Epidermal melanocyte (primary cell): ENCODE measurements at regions not wholly inside any gene's neighbourhood (a gene's known extent, or its start where the extent isn't known, plus 50 kb on each side); places are given as distances from the start of the nearest gene placed in this dataset.
"Not testable (repeated sequence)": the region's sequence is repeated elsewhere in the genome, so short reads cannot be mapped to it uniquely, and the experiment has no call there.

ENCODE experiments used
- DNase-seq: peaks from one replicate; pipeline ENCODE4 v3.0.0; 2011; ENCODE audit warnings: low spot score; ENCODE audit not compliant: insufficient read length

DNA sequence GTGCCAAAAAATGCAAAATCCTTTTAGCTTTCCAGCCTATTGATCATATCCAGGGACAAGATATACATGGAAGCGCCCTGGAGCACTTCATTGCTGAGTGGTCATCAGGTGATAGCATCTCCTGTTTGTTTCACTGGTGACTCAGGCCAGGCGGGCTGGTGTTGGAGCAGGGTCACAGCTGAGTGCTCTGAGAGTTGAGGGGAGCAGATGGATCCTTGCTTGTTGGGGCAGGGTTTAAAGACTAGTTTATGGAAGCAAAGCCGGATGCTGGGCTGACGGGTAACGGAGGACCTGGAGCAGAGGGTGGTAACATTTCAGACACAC is 405.0 kb upstream of the TPM1 start:
- DNase-seq = no peak

DNA sequence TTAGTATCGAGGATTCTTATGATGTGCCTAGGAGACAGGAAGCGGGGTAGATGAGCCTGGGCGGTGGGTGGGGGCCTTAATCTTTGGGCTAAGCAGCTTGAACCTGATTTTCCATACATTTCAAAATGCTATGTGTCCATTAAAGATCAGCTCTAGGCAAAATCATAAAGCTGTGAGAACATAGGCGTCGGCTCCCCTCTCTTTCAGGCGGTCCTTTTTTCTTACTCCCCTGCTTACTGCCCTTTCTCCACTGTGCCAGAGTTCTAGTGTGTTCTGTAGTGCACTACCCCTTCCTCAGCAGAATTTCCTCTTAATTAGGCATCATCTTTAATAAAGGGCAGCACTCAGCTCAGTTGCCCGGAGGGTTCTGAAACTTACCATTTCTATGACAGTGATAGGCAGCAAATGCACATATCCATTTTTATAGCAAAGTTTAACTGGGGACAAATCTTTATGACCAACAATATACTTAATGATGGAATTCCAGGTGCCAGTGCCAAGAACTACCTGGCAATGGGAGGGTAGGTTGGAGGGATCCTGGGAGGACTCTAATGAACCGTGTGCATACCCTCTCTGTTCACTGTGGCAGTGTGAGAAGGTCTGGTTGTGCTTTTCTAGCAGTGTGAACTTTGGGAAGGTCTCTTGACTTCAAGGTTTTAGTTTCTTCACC is 404.5 kb upstream of the TPM1 start:
- no peak for DNase-seq

DNA sequence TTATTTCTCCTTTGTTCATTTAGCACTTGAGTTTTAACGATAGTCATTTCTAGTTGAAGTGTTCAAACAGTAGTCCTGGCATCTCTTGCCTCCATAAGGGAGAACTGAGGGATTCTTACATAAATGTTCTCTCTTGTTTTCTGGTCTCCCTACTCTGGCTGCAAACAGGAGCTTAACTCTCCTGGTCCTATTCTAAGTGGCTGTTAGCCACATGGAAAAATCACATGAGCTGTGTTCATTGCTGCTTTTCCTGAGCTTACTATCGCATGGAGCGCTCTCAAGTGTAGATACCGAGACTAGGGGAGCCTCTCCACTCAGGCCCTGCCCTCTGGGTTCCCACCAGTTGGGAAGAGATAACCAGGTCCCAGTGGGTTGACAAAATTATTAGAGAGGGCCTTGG is 403.1 kb upstream of the TPM1 start:
- DNase-seq = no peak

DNA sequence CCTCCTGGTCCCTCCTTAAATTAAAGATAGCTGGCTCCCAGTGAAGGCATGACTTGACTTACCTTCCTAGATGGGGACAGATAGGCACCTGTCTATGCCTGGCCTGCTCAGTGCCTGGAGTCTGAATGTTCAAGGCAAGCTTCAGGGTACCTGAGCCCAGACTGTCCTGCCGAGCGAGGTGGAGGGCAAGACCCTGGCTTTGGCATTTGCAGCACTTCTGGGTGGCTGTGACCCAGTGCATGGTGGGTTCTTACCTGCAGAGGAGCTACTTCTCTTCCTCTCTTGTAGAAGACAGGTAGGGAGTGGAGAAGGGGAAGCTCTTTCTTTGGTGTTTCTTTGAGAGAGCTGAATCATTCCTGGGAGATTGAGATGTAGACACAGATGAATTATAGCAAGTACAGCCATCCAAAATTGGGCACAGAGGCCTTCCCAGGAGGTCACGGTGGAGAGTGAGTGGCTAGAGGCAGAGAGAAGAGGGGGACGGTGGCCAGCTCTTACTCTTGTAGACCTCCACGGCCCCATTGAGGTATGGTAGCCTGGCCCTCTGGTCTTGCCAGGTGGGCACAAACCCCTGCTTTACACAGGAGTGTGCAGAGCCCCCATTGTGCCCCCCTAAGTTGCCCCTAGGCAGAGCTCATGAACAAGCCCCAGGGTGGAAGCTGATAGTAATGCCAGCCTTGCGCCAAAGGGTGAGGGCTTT is 402.5 kb upstream of the TPM1 start:
- DNase-seq = no peak

DNA sequence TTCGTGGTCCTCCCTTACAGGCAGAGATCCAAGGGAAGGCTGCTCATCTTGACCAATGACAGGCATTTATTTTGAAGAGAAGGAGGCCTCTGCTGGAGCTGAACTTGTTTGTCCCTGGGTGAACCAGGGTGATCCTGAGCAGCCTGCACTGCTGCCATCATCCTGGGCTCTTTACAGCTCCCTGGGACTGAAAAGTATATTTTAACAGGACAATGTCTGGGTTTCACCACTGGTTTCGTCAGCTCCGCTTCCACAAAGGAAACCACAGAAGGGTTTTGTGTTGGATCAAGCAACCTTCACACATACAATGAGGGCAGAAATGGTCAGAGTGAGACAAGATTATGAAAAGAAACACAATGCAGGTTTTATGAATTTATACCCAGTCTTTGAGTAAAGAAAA is 400.7 kb upstream of the TPM1 start:
- no peak for DNase-seq

DNA sequence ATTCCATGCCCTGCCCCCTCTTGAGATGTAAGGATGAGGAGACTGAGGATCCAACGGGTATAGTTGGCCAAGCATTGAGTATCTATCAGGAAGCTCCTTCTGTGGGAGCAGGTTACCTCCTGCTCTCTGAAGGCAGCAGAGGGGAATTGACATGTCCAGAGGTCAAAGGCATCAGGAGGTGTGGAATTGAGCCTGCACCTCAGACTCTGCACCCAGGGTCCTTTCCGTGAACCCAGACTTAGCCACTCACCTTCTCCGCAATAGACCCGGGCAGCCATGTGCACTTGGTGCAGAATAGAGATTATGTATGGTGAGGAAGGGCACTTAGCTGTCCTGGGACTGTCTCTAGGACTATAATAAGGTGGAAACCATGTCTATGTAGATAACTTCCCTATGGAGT is 399.0 kb upstream of the TPM1 start:
- DNase-seq = no peak

DNA sequence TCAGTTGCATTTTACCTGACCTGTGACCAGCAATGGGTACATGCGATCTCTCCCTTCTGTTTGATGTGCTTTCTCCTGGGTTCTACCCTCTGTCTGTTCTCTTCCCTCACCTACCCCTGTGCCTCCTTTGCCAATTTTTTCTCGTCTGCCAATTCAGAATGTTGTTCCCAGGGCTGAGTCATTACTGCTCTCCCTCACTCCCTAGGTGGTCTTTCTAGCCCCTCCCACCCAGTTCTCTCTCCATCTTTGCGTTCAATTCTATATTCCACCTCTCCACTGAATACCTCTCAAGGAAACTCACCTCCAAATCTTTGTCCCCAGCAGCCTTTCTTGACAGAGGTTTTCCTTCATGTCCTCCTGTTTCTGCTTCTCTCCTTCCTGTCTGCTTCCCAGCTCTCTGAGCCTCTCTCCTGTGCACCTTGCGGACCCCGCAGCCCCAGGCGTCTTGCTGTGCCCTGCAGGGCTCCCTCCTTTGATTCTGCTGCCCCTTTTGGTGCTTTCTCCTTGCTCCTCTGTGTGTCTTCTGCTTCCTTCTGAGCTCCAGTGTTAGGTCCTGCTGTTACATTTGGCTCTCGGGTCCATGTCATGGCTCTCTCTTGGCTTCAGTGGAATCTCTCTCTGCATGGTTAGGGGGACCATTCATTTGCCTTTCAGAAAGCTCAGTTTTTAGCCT is 398.2 kb upstream of the TPM1 start:
- DNase-seq = no peak

DNA sequence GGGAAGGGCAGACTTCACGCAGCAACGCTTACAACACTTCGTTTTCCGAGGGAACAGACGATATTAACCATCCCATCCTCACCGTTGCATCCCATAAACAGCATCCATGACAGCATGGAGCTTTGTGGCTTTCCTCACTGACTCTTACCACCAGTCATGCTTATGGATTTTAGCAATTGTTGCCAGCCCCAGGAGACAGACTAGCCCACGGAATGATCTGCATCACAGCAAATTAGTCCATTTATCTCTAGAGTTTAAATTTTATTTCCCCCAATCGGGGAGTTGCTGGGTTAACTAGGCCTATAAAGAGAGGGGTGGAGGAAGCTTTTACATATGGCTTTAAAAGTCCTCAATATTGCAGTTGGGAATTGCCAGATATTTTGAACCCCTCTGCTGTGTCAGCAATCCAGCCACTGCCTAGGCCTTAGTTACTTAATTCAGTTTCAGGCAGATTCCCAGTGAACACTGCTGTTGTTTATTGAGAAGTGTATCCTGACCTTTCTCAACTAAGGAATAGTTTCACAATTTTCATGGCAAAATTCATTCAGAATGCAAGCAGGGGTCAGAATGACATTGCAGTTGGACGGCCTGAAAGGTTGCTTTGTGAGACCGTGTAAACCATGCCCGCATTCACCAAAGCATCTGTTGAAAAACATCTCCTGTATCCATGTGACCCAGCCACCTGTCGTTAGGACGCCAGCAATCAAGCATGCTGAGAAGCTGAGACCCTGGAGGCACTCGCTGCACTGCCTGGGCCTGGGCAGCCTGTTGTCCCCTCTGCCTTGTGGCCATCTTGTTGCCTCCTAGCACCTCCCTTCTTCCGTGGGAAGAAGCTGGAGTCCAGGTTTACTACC is 397.4 kb upstream of the TPM1 start:
- no peak for DNase-seq

DNA sequence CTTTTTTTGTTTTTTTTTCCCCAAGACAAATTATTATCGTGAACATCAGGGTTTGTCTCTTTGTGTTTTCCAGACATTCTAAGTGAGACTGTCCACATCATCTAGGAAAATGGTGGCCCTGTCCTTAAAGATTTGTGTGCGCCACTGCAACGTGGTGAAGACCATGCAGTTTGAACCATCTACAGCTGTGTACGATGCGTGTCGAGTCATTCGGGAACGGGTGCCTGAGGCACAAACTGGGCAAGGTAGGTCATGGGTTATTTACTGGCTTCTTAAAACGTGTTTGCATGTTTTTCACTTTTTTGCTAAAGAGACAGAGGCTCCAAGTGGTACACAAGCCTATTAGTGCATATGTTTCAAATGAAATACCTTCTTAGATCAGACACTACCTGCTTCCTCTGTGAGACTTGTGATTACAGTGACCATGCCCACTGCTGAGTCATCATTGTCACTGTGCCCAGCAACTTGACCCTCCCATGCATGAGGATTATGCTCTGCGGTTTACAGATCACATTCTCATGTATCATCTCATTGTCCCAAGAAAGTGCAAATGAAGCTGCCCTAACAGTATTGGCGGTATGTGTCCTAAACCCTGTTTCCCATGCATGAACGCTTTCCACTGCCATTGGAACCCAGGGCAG is 395.2 kb upstream of the TPM1 start:
- DNase-seq = no peak

DNA sequence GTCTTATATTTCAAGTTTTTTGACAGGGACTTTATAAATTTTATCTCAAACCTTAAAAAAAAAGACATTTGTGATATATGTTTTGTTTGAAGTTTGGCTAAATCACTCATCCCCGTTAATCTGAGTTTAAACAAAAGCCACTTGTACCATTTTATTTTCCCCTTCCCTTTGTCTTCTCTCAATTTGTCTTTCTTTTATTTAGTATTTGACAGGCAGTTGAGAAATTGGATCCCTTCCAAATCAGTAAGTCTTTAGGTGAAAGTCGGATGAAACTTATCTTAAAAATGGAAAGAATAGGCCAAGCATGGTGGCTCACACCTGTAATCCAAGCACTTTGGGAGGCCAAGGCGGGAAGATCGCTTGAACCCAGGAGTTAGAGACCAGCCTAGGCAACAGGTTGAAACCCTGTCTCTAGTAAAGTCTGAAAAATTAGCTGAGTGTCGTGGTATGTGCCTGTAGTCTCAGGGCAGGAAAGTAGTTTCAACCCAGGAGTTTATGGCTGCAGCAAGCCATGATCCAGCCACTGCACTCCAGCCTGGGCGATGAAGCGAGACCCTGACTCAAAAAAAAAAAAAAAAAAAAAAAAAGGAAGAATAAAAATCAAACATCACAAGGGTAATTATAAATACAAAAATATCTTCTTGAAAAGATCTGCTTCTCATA is 394.6 kb upstream of the TPM1 start:
- DNase-seq = no peak

DNA sequence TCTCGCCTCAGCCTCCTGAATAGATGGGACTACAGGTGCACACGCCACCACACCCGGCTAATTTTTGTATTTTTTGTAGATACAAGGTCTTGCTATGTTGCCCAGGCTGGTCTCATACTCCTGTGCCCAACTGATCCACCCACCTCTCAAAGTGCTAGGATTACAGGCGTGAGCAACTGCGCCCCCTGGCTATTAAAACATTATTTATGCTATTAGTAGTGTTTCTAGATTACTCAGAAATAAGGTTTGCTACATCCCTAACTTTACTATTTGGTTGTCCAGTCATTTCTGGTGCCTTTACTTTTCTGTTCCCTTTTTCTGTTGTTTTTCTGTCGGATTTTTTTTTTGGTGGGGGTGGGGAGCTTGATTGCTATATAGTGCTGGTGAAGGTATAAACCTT is 393.6 kb upstream of the TPM1 start:
- no peak for DNase-seq

DNA sequence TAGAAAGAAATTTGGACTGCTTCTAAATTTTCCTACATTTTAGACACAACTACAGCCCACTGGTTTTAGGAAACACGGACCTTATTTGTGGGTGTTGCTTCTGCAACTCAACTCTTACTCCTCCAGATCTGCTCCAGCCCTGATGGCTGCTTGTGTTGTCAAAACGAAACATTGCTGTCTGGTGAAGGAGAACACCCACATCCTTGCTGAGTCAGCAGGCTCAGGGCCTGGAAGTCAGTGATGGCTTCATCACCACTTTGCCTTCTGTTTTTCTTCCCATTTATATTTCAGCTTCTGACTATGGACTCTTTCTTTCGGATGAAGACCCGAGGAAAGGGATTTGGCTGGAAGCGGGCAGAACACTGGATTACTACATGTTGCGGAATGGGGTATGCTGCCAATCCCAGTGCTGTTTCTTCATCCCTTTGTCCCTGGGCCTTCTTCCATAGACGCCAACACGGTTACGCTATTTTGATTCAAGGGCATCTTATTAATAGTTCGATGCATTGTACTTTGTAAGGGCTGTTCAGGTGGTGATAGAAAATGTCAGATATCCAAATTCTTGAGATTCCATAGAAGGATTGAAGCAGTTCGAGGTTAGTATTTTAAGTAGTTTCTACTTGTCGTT is 392.6 kb upstream of the TPM1 start:
- DNase-seq = no peak

DNA sequence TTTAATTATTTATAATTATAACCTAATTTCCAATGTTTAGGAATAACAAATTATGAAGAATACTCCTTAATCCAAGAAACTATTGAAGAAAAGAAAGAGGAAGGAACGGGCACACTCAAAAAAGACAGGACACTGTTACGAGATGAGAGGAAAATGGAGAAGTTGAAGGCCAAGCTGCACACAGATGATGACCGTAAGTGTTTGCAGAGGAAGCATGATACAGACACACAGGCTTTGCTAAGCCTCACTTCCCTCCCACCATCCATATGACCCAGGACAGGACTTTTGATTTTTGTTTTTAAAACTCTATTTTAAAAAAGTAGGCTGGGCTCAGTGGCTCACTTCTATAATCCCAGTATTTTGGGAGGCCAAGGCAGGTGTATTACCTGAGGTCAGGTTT is 389.4 kb upstream of the TPM1 start:
- DNase-seq = no peak

DNA sequence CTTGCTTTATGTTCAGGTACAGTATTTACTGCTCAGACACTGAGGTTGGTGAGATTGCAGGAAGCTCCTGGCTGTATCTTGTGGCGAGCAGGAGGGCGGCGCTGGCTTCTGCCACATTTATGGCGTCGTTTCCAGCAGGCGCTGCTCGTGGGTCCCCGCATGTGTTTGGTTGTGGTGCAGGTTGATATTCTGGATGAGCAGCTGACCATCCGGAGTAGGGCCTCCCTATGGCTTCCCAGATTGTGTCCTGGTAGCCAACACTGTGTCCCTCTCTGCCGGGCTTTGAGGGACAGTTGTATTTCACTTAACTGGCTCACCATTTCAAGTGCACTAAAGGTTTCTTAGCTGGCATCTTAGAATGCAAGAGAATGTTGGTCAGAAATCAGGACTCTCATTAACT is 386.5 kb upstream of the TPM1 start:
- no peak for DNase-seq

DNA sequence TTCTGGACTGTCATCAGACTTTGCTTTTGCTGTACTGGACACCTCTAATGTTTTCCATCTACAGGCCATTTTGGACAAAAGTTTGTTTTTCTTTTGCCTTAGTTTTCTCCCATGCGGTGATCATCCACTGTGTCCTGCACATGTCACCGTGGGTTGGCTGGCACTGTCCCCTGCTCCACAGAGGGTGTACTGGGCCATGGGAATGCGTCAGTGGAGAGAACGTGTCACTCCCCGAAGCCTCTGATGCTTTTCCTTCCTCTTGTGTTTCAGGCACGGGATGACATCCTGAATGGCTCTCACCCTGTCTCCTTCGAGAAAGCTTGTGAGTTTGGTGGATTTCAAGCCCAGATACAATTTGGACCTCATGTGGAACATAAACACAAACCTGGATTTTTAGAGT is 385.0 kb upstream of the TPM1 start:
- DNase-seq = not testable (repeated sequence)

DNA sequence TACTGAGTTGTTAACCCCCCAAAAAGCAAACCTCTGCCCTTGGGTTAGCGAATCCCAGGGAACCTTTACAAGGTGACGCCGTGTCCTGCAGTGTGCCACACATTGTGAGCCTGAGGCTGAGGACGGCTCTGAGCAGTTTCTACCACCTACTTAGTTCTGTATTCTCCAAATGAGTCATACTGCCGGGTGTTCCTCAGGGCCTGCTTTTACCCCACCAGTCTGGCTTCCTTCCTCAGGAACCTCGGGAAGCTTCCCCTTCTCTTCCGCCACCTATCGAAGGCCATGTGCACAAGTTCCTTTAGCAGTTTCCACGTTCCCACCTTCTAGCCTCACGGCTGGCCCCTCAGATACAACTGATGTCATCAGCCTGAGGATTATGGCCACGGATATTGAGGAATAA is 384.0 kb upstream of the TPM1 start:
- DNase-seq = no peak

DNA sequence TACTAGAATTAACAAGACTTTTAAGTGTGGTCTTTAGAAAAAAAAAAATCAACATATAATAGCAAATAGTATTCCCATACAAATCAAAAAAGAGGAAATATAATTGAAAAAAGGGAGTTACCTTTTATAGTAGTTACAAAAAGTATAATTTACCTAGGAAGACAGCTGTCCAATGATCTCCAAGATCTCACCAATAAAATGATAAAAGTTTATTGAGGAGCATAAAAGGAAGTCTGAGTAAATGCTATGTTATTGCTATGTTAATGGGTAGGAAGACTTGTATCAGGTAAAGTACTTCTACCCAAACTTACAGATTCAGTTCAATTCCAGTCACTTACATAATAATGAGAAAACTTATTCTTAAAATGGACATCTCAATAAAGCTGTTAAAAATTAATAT is 379.0 kb upstream of the TPM1 start:
- DNase-seq = no peak

DNA sequence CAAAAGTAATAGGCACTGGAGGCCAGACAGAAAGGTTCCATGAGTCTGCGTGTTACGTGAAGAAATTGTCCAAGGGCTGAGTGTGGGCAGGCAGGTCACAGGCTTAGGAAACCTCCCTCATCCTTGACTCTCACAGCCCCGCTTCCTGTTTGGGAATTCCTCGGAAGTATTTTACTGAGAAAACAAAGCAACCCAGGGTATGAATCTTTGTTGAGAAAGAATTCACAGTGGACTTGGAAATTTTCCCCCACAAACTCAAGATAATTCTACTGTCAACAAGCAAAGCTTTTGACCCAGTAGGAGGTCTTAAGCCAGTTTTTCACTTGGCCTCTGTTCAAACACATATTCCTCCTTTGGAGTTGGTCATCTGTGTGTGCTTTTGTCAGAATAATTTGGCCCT is 377.1 kb upstream of the TPM1 start:
- DNase-seq = no peak

DNA sequence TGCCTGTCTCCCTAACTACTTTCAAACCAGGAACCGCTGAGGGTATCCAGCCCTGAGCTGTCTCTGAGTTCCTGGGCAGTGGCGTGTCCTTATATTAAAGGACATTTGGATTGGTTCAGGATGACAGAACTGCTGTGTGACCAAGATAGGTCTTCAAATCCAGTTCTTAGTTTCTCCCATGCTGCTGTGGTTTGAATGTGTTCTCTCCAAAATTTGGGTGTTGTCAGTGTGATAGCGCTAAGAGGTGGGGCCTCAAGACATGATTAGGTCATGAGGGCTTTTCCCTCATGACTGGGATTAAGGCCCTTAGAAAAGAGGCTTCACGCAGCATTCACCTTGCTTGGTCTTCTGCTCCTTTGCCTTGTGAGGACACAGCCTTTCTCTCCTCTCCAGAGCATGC is 376.5 kb upstream of the TPM1 start:
- no peak for DNase-seq

DNA sequence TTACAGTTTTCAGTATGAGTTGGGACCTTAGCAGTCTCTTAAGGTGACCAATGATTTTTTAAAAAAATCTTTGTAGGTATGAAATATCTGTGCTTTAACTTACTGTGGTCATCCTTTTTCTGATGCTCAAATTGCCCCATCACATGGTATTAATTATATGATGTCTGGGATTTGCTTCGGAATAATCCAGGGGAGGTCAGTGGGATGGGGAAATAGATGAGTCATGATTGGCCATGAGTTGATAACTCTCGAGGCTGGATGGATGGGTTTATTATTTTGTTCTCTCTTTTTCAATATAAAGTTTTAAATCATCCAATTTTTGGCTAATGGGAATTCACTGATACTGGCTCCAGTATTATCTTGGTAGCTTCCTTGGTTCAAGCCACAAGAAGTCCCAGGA is 370.3 kb upstream of the TPM1 start:
- no peak for DNase-seq

DNA sequence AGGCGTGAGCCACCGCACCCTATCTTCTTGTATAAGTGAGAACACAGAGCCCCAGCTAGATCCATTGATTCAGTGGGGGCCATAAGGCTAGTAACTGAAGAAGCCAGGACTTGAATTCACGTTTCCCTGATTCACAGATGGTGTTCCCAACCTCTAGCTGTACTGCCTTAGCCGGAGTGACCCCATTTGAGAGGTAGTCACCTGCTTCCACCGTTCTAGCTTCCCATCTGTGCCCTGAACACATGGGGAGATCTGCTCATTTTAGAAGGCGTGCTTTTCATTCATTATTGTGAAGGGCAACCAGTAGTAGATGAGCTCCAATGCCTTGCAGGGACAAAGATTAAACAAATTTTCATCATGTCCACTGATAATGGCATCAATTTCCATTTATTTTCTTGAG is 365.7 kb upstream of the TPM1 start:
- no peak for DNase-seq
